HepG2 (cell line): ENCODE measurements at regions not wholly inside any gene's neighbourhood (a gene's known extent, or its start where the extent isn't known, plus 50 kb on each side); places are given as distances from the start of the nearest gene placed in this dataset.
"Not testable (repeated sequence)": the region's sequence is repeated elsewhere in the genome, so short reads cannot be mapped to it uniquely, and the experiment has no call there.

Source experiments
- ATAC-seq: fragments of 200-7000 bp; cut with Tn5 transposase; 3 replicates; pipeline ENCODE4 v1.9.1; 2020; ENCODE audit warnings: mild to moderate bottlenecking, moderate library complexity
- BruUV-seq: library from RNA; stranded (reverse); fragments of 400-500 nt; replicated peaks from 2 replicates; lab custom pipeline; 2021; lab: Mats Ljungman, UMichigan
- CTCF ChIA-PET: fragments of 300-600 bp; formaldehyde crosslinking; extraction: SDS; loops from one replicate; lab custom pipeline; 2021; ENCODE audit warnings: low total read pairs, inconsistent platforms, low intra/inter-chr PET ratio; lab: Yijun Ruan, JAX
- POLR2A ChIA-PET: fragments of 350-600 bp; sonication (Branson Sonifier 250); formaldehyde crosslinking; loops from one replicate; lab custom pipeline; 2020; ENCODE audit warnings: antibody characterized with exemption, inconsistent platforms; lab: Yijun Ruan, JAX
- DNase-seq: peaks from one replicate; pipeline ENCODE4 v3.0.0-alpha.2; 2015; ENCODE audit warnings: low spot score
- FAIRE-seq: peaks from 3 replicates; lab custom pipeline; 2011; peaks lifted over from hg19 to GRCh38; lab: Jason Lieb, UNC
- H2AFZ ChIP-seq: one replicate; pipeline ENCODE4 v1.6.1; 2011; ENCODE audit warnings: low read length, inconsistent platforms
- H3K27ac ChIP-seq: fragments of 300-600 bp; 3 replicates; pipeline ENCODE4 v1.8.0; 2011; ENCODE audit warnings: mixed run types, mild to moderate bottlenecking, mixed read lengths, low read length, inconsistent platforms; ENCODE audit not compliant: insufficient read depth; ENCODE audit errors: extremely low read length
- H3K27me3 ChIP-seq, 2 experiments: fragments of 200-600 bp in 1 of 2; 2 replicates in 1 of 2; 3 replicates in 1 of 2; pipeline versions ENCODE4 v1.6.0 to v1.8.0; 2011; ENCODE audit warnings: low read length in 2 of 2, mild to moderate bottlenecking in 2 of 2, moderate library complexity in 2 of 2, inconsistent platforms in 1 of 2; ENCODE audit not compliant: insufficient read depth in 2 of 2, control insufficient read depth in 1 of 2
- H3K36me3 ChIP-seq, 2 experiments: fragments of 200-600 bp in 1 of 2; replicated peaks in 1 of 2; 2 replicates in 1 of 2; 3 replicates in 1 of 2; pipeline versions ENCODE4 v1.5.1 to v1.8.0; 2011; ENCODE audit warnings: low read length in 2 of 2, inconsistent platforms in 1 of 2; ENCODE audit not compliant: insufficient read depth in 2 of 2, control insufficient read depth in 1 of 2
- H3K4me1 ChIP-seq: 2 replicates; pipeline ENCODE4 v1.5.1; 2012; ENCODE audit warnings: low read length, inconsistent platforms; ENCODE audit not compliant: insufficient read depth
- H3K4me2 ChIP-seq: 2 replicates; pipeline ENCODE4 v1.6.0; 2011; ENCODE audit warnings: low read depth, low read length, inconsistent platforms
- H3K4me3 ChIP-seq, 3 experiments: fragments of 200-600 bp in 1 of 3; sonication (generic), shearing (Covaris generic) in 1 of 3; replicated peaks in 1 of 3; 2 replicates each; pipeline ENCODE4 v1.5.1; 2011 to 2016; ENCODE audit warnings: low read length in 3 of 3, inconsistent platforms in 2 of 3, low read depth in 2 of 3, mild to moderate bottlenecking in 2 of 3, control low read depth in 1 of 3, mixed read lengths in 1 of 3; ENCODE audit not compliant: insufficient read depth in 1 of 3
- H3K79me2 ChIP-seq: one replicate; pipeline ENCODE4 v1.6.1; 2011; ENCODE audit warnings: low read length, inconsistent platforms; ENCODE audit not compliant: insufficient read depth
- H3K9ac ChIP-seq: 2 replicates; pipeline ENCODE4 v1.6.0; 2011; ENCODE audit warnings: mild to moderate bottlenecking, low read depth, low read length, inconsistent platforms; ENCODE audit not compliant: insufficient read depth
- H3K9me3 ChIP-seq: 2 replicates; pipeline ENCODE4 v1.5.1; 2012; ENCODE audit warnings: mild to moderate bottlenecking, low read length
- H4K20me1 ChIP-seq: 2 replicates; pipeline ENCODE4 v1.6.0; 2011; ENCODE audit warnings: inconsistent platforms, mild to moderate bottlenecking, low read length, moderate library complexity; ENCODE audit not compliant: insufficient read depth
- MIXL1 ChIP-seq: IDR thresholded peaks from 2 replicates; pipeline ENCODE4 v1.6.1; 2016
- NR1H2 ChIP-seq: sonication (generic); formaldehyde crosslinking; IDR thresholded peaks from 2 replicates; pipeline ENCODE4 v1.8.1; 2022; ENCODE audit warnings: low read depth, missing genetic modification reagents, borderline replicate concordance
- SOX6 ChIP-seq, 2 experiments: fragments of 450-650 bp in 1 of 2; sonication (generic) in 1 of 2; formaldehyde crosslinking in 1 of 2; IDR thresholded peaks; 2 replicates each; pipeline versions ENCODE4 v1.4.0 to v1.6.1; 2017 to 2020; ENCODE audit warnings: antibody characterized with exemption in 1 of 2, mild to moderate bottlenecking in 1 of 2, missing genetic modification reagents in 1 of 2
- ZFY ChIP-seq: sonication (generic); formaldehyde crosslinking; IDR thresholded peaks from 2 replicates; pipeline ENCODE4 v1.4.0; 2020; ENCODE audit warnings: missing genetic modification reagents
- ZNF720 ChIP-seq: sonication (generic); formaldehyde crosslinking; IDR thresholded peaks from 2 replicates; pipeline ENCODE4 v1.4.0; 2020; ENCODE audit warnings: missing genetic modification reagents
- WGBS: methylation state at CpG from one replicate; pipeline ENCODE4 v1.1.6; 2017; ENCODE audit warnings: low lambda C conversion rate; 5-methylcytosine and 5-hydroxymethylcytosine counted together
- in situ Hi-C: cut with HindIII; loops from 2 replicates; pipeline ENCODE4 v1.10.0; 2017; ENCODE audit warnings: low pct_unique_long_range_greater_than_20kb; ENCODE audit not compliant: extremely low pct_ligation_motif_present
- intact Hi-C: fragments of 100-400 bp; cut with micrococcal nuclease; formaldehyde crosslinking; loops from one replicate; pipeline ENCODE4 v1.10.0; 2022; ENCODE audit not compliant: unreplicated experiment
- TF ChIP-seq, protein P1 (sequence below): sonication (generic); formaldehyde crosslinking; IDR thresholded peaks from 2 replicates; pipeline ENCODE4 v1.5.1; 2020; ENCODE audit warnings: mild to moderate bottlenecking, moderate library complexity, missing genetic modification reagents
- TF ChIP-seq, protein P2 (sequence below): sonication (generic); formaldehyde crosslinking; IDR thresholded peaks from 2 replicates; pipeline ENCODE4 v1.5.1; 2020; ENCODE audit warnings: missing genetic modification reagents, mild to moderate bottlenecking, borderline replicate concordance

DNA sequence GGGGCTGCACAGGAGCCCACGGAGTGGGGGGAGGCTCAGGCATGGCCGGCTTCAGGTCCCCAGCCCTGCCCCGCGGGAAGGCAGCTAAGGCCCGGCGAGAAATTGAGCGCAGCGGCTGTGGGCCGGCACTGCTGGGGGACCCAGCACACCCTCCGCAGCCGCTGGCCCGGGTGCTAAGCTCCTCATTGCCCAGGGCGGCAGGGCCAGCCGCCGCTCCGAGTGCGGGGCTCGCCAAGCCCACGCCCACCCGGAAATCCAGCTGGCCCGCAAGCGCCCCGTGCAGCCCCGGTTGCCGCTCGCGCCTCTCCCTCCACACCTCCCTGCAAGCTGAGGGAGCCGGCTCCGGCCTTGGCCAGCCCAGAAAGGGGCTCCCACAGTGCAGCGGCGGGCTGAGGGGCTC lies 106.0 kb downstream of the FCRL5 start:
- H3K79me2 ChIP-seq, POLR2A ChIA-PET, DNase-seq, in situ Hi-C loops, H3K9me3 ChIP-seq, H3K4me2 ChIP-seq, ATAC-seq, intact Hi-C loops, H3K27ac ChIP-seq, H3K9ac ChIP-seq, H2AFZ ChIP-seq, H3K4me3 ChIP-seq, H3K36me3 ChIP-seq, H4K20me1 ChIP-seq, FAIRE-seq, H3K27me3 ChIP-seq, BruUV-seq, CTCF ChIA-PET: not testable (repeated sequence)
- peaks cover 19% of the 10 kb centered on the region for H3K4me1 ChIP-seq
- WGBS = 84% methylated on average over 6 of the region's 31 CpGs

DNA sequence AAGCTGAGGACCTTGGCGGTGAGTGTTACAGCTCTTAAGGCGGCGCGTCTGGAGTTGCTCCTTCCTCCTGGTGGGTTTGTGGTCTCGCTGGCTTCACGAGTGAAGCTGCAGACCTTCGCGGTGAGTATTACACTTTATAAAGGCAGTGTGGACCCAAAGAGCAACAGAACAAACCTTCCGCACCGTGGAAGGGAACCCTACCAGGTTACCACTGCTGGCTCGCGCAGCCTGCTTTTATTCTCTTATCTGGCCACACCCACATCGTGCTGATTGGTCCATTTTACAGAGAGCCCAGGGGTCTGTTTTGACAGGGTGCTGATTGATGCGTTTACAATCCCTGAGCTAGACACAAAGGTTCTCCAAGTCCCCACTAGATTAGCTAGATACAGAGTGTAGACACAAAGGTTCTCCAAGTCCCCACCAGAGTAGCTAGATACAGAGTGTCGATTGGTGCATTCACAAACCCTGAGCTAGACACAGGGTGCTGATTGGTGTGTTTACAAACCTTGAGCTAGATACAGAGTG lies 106.6 kb downstream of the FCRL5 start:
- BruUV-seq, FAIRE-seq, POLR2A ChIA-PET, H3K9ac ChIP-seq, DNase-seq, H3K4me3 ChIP-seq, ATAC-seq, CTCF ChIA-PET, H4K20me1 ChIP-seq, H3K79me2 ChIP-seq, intact Hi-C loops, H3K4me2 ChIP-seq, H2AFZ ChIP-seq, in situ Hi-C loops, H3K36me3 ChIP-seq, H3K27ac ChIP-seq, H3K27me3 ChIP-seq, H3K9me3 ChIP-seq: not testable (repeated sequence)
- 75% methylated on average over 8 of the region's 15 CpGs for WGBS
- peaks cover 22% of the 10 kb centered on the region for H3K4me1 ChIP-seq

DNA sequence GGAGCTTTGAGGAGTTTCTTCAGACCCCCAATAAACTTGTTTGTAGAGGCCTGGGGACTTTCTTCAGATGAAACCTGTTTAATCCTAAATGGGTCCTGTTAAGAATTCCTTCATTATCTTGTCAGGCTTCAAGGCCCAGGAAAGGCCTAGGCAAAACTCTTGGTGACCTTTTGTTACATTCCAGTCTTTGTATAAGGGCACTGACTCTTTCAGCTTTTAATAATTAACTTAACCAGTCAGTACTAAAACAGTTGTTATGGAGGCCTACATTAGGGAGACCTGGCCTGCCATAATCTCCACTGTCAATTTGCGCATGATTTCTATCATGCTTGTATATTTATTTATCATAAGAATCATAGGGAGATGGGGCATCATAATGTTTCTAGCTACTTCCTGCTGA lies 110.2 kb downstream of the FCRL5 start:
- Histone ChIP-seq H3K4me3 (no peak overlapping the region), H3K9ac (no peak overlapping the region), H3K36me3 (no peaks in the 10 kb centered on the region), H3K9me3 (no peaks in the 10 kb centered on the region), H3K27ac (no peak overlapping the region), H3K4me2 (peak overlapping the region; percentile 58), H3K79me2 (no peaks in the 10 kb centered on the region), H4K20me1 (no peaks in the 10 kb centered on the region), H2AFZ (no peak overlapping the region), H3K4me1 (peaks cover 33% of the 10 kb centered on the region), H3K27me3 (no peaks in the 10 kb centered on the region; a peak in 1 of 5 replicates)
- in situ Hi-C loops (no loop called here), intact Hi-C loops (no loop called here)
- DNase-seq (peak; percentile 54), ATAC-seq (peak; percentile 97), FAIRE-seq (no peak)
- 7% methylated on average over 1 of the region's 1 CpG for WGBS
- no TSS peak for BruUV-seq
- ChIA-PET CTCF (no interaction called here), POLR2A (no interaction called here)
- peak; percentile 28; the same call in 1 of the 2 replicates for TF ChIP-seq MIXL1 (CRISPR knock-in tag)
- no peak for TF ChIP-seq SOX6 (IDR thresholded peaks at IDR 0.05)
- TF ChIP-seq SOX6 (CRISPR knock-in tag; IDR thresholded peaks at IDR 0.05) = peak; percentile 53; the same call in 1 of the 2 replicates
- TF ChIP-seq, protein P1, sequence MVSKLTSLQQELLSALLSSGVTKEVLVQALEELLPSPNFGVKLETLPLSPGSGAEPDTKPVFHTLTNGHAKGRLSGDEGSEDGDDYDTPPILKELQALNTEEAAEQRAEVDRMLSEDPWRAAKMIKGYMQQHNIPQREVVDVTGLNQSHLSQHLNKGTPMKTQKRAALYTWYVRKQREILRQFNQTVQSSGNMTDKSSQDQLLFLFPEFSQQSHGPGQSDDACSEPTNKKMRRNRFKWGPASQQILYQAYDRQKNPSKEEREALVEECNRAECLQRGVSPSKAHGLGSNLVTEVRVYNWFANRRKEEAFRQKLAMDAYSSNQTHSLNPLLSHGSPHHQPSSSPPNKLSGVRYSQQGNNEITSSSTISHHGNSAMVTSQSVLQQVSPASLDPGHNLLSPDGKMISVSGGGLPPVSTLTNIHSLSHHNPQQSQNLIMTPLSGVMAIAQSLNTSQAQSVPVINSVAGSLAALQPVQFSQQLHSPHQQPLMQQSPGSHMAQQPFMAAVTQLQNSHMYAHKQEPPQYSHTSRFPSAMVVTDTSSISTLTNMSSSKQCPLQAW (CRISPR knock-in tag) = peak; percentile 78
- TF ChIP-seq ZFY (CRISPR knock-in tag) = peak; percentile 56
- no peak for TF ChIP-seq NR1H2 (CRISPR knock-in tag)
- TF ChIP-seq, protein P2, sequence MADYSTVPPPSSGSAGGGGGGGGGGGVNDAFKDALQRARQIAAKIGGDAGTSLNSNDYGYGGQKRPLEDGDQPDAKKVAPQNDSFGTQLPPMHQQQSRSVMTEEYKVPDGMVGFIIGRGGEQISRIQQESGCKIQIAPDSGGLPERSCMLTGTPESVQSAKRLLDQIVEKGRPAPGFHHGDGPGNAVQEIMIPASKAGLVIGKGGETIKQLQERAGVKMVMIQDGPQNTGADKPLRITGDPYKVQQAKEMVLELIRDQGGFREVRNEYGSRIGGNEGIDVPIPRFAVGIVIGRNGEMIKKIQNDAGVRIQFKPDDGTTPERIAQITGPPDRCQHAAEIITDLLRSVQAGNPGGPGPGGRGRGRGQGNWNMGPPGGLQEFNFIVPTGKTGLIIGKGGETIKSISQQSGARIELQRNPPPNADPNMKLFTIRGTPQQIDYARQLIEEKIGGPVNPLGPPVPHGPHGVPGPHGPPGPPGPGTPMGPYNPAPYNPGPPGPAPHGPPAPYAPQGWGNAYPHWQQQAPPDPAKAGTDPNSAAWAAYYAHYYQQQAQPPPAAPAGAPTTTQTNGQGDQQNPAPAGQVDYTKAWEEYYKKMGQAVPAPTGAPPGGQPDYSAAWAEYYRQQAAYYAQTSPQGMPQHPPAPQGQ = no peak
- no peak for TF ChIP-seq ZNF720 (CRISPR knock-in tag)
